ENCODE measurements at regions not wholly inside any gene's neighbourhood (a gene's known extent, or its start where the extent isn't known, plus 50 kb on each side); places are given as distances from the start of the nearest gene placed in this dataset.

DNA sequence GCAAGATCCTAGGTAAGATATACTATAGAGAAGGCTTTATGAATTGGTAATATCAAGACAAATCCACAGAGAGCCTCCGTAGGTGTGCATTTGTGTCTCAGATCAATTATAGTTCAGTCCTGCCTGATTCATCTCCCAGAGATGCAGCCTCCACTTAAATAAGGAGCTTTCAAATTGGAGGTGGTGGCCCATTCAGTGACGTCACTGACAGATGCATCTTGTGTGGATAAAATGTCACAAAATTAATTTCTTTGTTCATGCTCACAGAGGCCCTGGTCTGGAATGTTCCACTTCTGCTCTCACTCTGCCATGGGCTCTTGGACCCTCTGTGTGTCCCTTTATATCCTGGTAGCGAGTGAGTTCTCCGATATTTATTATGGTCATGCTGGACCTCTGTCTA is 157.1 kb upstream of the PRSS58 start:
- H2AFZ ChIP-seq (ENCODE audit: low read depth, low read length, poor library complexity, severe bottlenecking), result no peak overlapping the region
- no peak overlapping the region for H3K9ac ChIP-seq (ENCODE audit: low read length)
- no peaks in the 10 kb centered on the region for H3K36me3 ChIP-seq (ENCODE audit: control insufficient read depth in 1 of 2, insufficient read depth in 2 of 2, low read length in 2 of 2)
- DNase-seq (ENCODE audit: low read depth, low spot score) (no peak), ATAC-seq (no peak)
- no peak overlapping the region for H3K4me2 ChIP-seq (ENCODE audit: low read length)
- H3K27ac ChIP-seq (ENCODE audit: low read depth, low read length), result no peak overlapping the region
- H3K27me3 ChIP-seq (ENCODE audit: insufficient read depth, low read length), result no peaks in the 10 kb centered on the region
- no peaks in the 10 kb centered on the region for H4K20me1 ChIP-seq (ENCODE audit: insufficient read depth)
- H3K9me3 ChIP-seq (ENCODE audit: control insufficient read depth in 1 of 2, insufficient read depth in 1 of 2, low read depth in 1 of 2, low read length in 2 of 2), result no peaks in the 10 kb centered on the region
- ChIA-PET RAD21 (ENCODE audit: low non-redundant PET in 1 of 2, low total read pairs in 2 of 2, uncharacterized antibody in 2 of 2, unreplicated experiment in 2 of 2) (no interaction called here), CTCF (no interaction called here), POLR2A (no interaction called here)
- H3K4me3 ChIP-seq (replicated peaks in 1 of 2; ENCODE audit: low read depth in 1 of 2, low read length in 2 of 2), result no peak overlapping the region
- peaks cover 0 to 12% of the 10 kb centered on the region in 2 experiments; a peak in 2 of 4 replicates for H3K4me1 ChIP-seq (ENCODE audit: control insufficient read depth in 1 of 2, insufficient read depth in 2 of 2, low read length in 2 of 2)
- no TSS peak for BruUV-seq (replicated peaks)
- H3K9me2 ChIP-seq (ENCODE audit: insufficient read depth), result no peaks in the 10 kb centered on the region
- no peak for TF ChIP-seq EZH2 (IDR thresholded peaks at IDR 0.05)
- no peak for TF ChIP-seq SRF (IDR thresholded peaks at IDR 0.05; ENCODE audit: low read depth)
- TF ChIP-seq, protein P1, sequence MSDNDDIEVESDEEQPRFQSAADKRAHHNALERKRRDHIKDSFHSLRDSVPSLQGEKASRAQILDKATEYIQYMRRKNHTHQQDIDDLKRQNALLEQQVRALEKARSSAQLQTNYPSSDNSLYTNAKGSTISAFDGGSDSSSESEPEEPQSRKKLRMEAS (IDR thresholded peaks at IDR 0.05), result no peak
- TF ChIP-seq, protein P2, sequence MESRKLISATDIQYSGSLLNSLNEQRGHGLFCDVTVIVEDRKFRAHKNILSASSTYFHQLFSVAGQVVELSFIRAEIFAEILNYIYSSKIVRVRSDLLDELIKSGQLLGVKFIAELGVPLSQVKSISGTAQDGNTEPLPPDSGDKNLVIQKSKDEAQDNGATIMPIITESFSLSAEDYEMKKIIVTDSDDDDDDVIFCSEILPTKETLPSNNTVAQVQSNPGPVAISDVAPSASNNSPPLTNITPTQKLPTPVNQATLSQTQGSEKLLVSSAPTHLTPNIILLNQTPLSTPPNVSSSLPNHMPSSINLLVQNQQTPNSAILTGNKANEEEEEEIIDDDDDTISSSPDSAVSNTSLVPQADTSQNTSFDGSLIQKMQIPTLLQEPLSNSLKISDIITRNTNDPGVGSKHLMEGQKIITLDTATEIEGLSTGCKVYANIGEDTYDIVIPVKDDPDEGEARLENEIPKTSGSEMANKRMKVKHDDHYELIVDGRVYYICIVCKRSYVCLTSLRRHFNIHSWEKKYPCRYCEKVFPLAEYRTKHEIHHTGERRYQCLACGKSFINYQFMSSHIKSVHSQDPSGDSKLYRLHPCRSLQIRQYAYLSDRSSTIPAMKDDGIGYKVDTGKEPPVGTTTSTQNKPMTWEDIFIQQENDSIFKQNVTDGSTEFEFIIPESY (IDR thresholded peaks at IDR 0.05; ENCODE audit: extremely low read depth, insufficient replicate concordance, low read length), result no peak
- no peak for TF ChIP-seq EZH2phosphoT487 (IDR thresholded peaks at IDR 0.05; ENCODE audit: borderline replicate concordance)
- TF ChIP-seq ELF1 (IDR thresholded peaks at IDR 0.05; ENCODE audit: borderline replicate concordance, low read depth), result no peak
- no peak for TF ChIP-seq FOSL1 (IDR thresholded peaks at IDR 0.05; ENCODE audit: low read depth)
- TF ChIP-seq POLR2A (IDR thresholded peaks at IDR 0.05; ENCODE audit: borderline replicate concordance, extremely low read depth, insufficient read depth, insufficient read length), result no peak
- TF ChIP-seq SIN3A (IDR thresholded peaks at IDR 0.05; ENCODE audit: low read depth), result no peak
- TF ChIP-seq CBX3 (IDR thresholded peaks at IDR 0.05; ENCODE audit: low read depth), result no peak
- no peak for TF ChIP-seq CEBPB (IDR thresholded peaks at IDR 0.05; ENCODE audit: low read depth)
- TF ChIP-seq, protein P3, sequence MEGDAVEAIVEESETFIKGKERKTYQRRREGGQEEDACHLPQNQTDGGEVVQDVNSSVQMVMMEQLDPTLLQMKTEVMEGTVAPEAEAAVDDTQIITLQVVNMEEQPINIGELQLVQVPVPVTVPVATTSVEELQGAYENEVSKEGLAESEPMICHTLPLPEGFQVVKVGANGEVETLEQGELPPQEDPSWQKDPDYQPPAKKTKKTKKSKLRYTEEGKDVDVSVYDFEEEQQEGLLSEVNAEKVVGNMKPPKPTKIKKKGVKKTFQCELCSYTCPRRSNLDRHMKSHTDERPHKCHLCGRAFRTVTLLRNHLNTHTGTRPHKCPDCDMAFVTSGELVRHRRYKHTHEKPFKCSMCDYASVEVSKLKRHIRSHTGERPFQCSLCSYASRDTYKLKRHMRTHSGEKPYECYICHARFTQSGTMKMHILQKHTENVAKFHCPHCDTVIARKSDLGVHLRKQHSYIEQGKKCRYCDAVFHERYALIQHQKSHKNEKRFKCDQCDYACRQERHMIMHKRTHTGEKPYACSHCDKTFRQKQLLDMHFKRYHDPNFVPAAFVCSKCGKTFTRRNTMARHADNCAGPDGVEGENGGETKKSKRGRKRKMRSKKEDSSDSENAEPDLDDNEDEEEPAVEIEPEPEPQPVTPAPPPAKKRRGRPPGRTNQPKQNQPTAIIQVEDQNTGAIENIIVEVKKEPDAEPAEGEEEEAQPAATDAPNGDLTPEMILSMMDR (IDR thresholded peaks at IDR 0.05 in 2 of 3, conservative IDR thresholded peaks at IDR 0.05 in 1 of 3; ENCODE audit: borderline replicate concordance in 1 of 3, insufficient read depth in 1 of 3, low read depth in 2 of 3, low read length in 2 of 3), result no peak
- TF ChIP-seq, protein P4, sequence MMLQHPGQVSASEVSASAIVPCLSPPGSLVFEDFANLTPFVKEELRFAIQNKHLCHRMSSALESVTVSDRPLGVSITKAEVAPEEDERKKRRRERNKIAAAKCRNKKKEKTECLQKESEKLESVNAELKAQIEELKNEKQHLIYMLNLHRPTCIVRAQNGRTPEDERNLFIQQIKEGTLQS (IDR thresholded peaks at IDR 0.05), result no peak
- no peak for TF ChIP-seq EGR1 (IDR thresholded peaks at IDR 0.05; ENCODE audit: low read depth)
- no peaks in the 10 kb centered on the region for H3K79me2 ChIP-seq (ENCODE audit: insufficient read depth, low read length)
- intact Hi-C loops (cut with micrococcal nuclease), result no loop called here

Measured in HCT116 (cell line).